ENCODE measurements at regions not wholly inside any gene's neighbourhood (a gene's known extent, or its start where the extent isn't known, plus 50 kb on each side); places are given as distances from the start of the nearest gene placed in this dataset.

DNA sequence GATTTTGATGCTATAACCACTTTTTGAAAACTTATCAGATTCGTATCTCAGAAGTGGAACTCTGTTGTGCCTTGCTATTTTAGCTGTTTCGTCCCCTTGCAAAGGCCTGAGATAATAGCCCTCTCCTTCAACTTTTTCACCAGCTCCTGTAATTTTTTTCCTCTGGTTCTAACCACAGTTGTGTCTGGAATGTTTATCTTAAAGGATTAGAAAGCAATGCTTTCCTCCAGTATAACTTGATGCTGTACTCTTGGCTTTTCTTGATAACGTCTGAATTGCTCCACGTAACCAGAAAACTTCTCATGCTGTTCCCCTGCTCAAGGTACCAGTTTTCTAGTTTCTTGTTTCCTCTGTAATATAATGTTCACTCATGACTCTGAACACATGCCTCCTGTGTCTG lies 209.4 kb downstream of the DTWD2 start:
- no peaks in the 10 kb centered on the region for H3K4me1 ChIP-seq (ENCODE audit: control insufficient read depth, insufficient read depth, low read length)
- no peak overlapping the region for H3K4me3 ChIP-seq (ENCODE audit: low read length)
- H3K36me3 ChIP-seq (ENCODE audit: control insufficient read depth, insufficient read depth, low read length): no peaks in the 10 kb centered on the region
- no peaks in the 10 kb centered on the region for H3K27me3 ChIP-seq (ENCODE audit: control insufficient read depth, insufficient read depth, low read length)
- 93% methylated on average over 2 of the region's 4 CpGs for WGBS (ENCODE audit: insufficient coverage)
- H3K27ac ChIP-seq (ENCODE audit: low read length): no peak overlapping the region
- H3K9me3 ChIP-seq (replicated peaks; ENCODE audit: control insufficient read depth, low read depth, low read length): no peaks in the 10 kb centered on the region
- no peak for DNase-seq

DNA sequence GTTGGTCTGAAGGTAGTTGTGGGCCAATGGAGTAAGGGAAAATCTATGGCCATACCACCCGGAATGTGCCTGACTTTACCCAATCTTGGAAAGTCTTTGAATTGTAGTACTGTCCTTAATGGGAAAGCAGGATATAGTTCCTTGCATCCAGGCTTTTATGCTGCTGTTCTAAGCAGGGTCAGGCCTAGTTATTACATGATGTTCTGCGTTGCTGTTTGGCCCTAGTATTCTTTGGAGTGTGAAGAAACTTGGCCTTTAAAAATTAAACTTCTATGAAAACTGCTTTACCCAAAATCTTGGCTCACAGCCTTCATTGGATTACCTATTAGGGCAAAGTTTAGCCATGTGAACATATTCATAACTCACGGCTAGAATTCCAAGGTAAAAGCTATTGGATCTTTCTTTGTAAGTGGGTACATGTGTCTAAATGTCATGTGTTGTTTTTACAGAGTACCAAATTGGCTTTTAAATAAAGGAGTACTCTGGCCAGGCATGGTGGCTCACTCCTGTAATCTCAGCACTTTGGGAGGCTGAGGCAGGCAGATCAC lies 211.1 kb downstream of the DTWD2 start:
- Histone ChIP-seq H3K4me1 (ENCODE audit: control insufficient read depth, insufficient read depth, low read length) (no peaks in the 10 kb centered on the region), H3K27ac (ENCODE audit: low read length) (no peak overlapping the region), H3K4me3 (ENCODE audit: low read length) (no peak overlapping the region), H3K27me3 (ENCODE audit: control insufficient read depth, insufficient read depth, low read length) (no peaks in the 10 kb centered on the region), H3K36me3 (ENCODE audit: control insufficient read depth, insufficient read depth, low read length) (no peaks in the 10 kb centered on the region), H3K9me3 (replicated peaks; ENCODE audit: control insufficient read depth, low read depth, low read length) (no peaks in the 10 kb centered on the region)
- DNase-seq: no peak
- WGBS (ENCODE audit: insufficient coverage): 96% methylated on average over 2 of the region's 3 CpGs

- no peaks in the 10 kb centered on the region for H3K9me3 ChIP-seq (replicated peaks; ENCODE audit: control insufficient read depth, low read depth, low read length)
- no CpG with 5 or more reads among the region's 1 CpG for WGBS (ENCODE audit: insufficient coverage)
- no peaks in the 10 kb centered on the region for H3K27me3 ChIP-seq (ENCODE audit: control insufficient read depth, insufficient read depth, low read length)
- peak; percentile 19 for DNase-seq
- H3K36me3 ChIP-seq (ENCODE audit: control insufficient read depth, insufficient read depth, low read length): no peaks in the 10 kb centered on the region
- no peaks in the 10 kb centered on the region for H3K4me1 ChIP-seq (ENCODE audit: control insufficient read depth, insufficient read depth, low read length)
- no peak overlapping the region for H3K27ac ChIP-seq (ENCODE audit: low read length)
- no peak overlapping the region for H3K4me3 ChIP-seq (ENCODE audit: low read length)
Observed at GRCh38 chr5:118776755-118777154, 211.6 kb downstream of the DTWD2 start.

DNA sequence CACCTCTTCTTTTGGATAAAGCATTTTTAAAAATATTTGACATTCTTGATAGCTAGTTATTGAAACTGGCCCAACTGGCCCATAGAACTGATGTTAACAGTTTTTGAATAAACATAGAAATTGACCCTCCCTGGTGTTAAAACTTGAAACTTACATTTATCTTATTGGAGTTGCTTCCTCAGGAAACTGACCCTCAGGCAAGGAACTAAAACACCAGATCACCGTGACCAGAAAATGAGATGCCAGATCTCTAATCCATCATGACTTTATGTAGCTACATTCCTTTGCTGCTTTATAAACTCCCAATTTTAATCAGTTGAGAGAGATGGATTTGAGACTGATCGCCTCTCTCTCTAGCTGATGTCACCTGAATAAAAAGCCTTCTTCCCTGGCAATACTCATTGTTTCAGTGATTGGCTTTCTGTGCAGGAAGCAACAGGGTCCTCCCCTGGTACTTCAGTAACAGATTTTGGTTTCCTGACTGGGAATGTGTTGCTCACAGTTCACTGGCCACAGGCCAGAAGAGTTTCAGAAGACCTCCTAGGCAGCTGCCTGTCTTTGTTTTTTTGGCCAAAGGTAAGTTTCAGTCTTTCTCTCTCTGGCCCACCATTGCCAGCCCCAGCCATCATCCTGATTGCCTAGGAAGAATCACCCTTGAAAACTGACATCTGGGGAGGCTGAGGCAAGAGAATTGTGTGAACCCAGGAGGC lies 212.4 kb downstream of the DTWD2 start:
- no peaks in the 10 kb centered on the region for H3K9me3 ChIP-seq (replicated peaks; ENCODE audit: control insufficient read depth, low read depth, low read length)
- no peaks in the 10 kb centered on the region for H3K36me3 ChIP-seq (ENCODE audit: control insufficient read depth, insufficient read depth, low read length)
- no peaks in the 10 kb centered on the region for H3K4me1 ChIP-seq (ENCODE audit: control insufficient read depth, insufficient read depth, low read length)
- no peak overlapping the region for H3K27ac ChIP-seq (ENCODE audit: low read length)
- no peaks in the 10 kb centered on the region for H3K27me3 ChIP-seq (ENCODE audit: control insufficient read depth, insufficient read depth, low read length)
- no peak overlapping the region for H3K4me3 ChIP-seq (ENCODE audit: low read length)
- DNase-seq: no peak
- no CpG with 5 or more reads among the region's 2 CpGs for WGBS (ENCODE audit: insufficient coverage)

GRCh38 chr5:118768607-118769175 lies 219.7 kb downstream of the DTWD2 start:
- H3K4me1 ChIP-seq (ENCODE audit: control insufficient read depth, insufficient read depth, low read length): no peaks in the 10 kb centered on the region
- H3K27ac ChIP-seq (ENCODE audit: low read length): no peak overlapping the region
- DNase-seq: no peak
- H3K36me3 ChIP-seq (ENCODE audit: control insufficient read depth, insufficient read depth, low read length): no peaks in the 10 kb centered on the region
- H3K4me3 ChIP-seq (ENCODE audit: low read length): no peak overlapping the region
- 100% methylated on average over 1 of the region's 1 CpG for WGBS (ENCODE audit: insufficient coverage)
- no peaks in the 10 kb centered on the region for H3K27me3 ChIP-seq (ENCODE audit: control insufficient read depth, insufficient read depth, low read length)
- no peaks in the 10 kb centered on the region for H3K9me3 ChIP-seq (replicated peaks; ENCODE audit: control insufficient read depth, low read depth, low read length)

DNA sequence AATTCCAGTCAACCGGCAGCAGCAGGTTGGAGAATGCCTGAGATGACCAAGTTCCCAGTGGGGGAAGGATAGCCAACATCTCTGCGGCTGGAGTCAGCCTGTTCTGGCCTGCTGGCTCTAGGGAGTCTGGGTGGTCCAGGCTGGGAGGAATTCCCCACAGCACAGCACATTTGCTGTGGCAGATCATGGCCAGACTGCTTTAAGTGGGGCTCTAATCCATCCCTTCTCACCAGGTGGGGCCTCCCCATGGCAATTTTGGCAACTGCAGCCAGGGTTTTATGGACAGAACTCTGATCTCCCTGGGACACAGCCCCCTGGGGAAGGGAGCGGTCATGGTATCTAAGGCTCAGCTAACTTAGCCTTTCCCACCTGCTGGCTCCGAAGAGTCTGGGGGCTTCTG lies 226.1 kb downstream of the DTWD2 start:
- no peaks in the 10 kb centered on the region for H3K27me3 ChIP-seq (ENCODE audit: control insufficient read depth, insufficient read depth, low read length)
- H3K9me3 ChIP-seq (replicated peaks; ENCODE audit: control insufficient read depth, low read depth, low read length): no peaks in the 10 kb centered on the region
- H3K4me3 ChIP-seq (ENCODE audit: low read length): no peak overlapping the region
- DNase-seq: no peak
- WGBS (ENCODE audit: insufficient coverage): 73% methylated on average over 2 of the region's 4 CpGs
- H3K4me1 ChIP-seq (ENCODE audit: control insufficient read depth, insufficient read depth, low read length): no peaks in the 10 kb centered on the region
- H3K27ac ChIP-seq (ENCODE audit: low read length): no peak overlapping the region
- H3K36me3 ChIP-seq (ENCODE audit: control insufficient read depth, insufficient read depth, low read length): no peaks in the 10 kb centered on the region

DNA sequence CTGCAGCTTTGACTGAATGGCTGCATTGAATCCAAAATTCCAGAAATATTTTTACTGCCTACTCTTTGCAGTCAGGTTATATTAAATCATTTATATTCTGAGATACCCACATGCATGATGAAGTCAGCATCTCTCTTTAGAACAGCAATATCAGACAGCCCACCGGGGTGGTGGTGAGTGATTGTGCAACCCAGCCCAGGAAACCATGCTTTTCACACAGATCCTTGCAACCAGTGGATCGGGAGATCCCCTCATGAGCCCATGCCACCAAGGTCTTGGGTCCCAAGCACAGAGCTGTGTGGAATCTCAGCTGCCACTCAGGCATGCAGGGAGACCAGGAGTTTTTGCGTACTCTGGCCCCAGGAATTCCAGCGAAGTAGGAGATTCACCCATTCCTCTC lies 226.5 kb downstream of the DTWD2 start:
- 86% methylated on average over 4 of the region's 4 CpGs for WGBS (ENCODE audit: insufficient coverage)
- no peaks in the 10 kb centered on the region for H3K4me1 ChIP-seq (ENCODE audit: control insufficient read depth, insufficient read depth, low read length)
- no peak overlapping the region for H3K4me3 ChIP-seq (ENCODE audit: low read length)
- H3K27ac ChIP-seq (ENCODE audit: low read length): no peak overlapping the region
- H3K27me3 ChIP-seq (ENCODE audit: control insufficient read depth, insufficient read depth, low read length): no peaks in the 10 kb centered on the region
- DNase-seq: no peak
- H3K36me3 ChIP-seq (ENCODE audit: control insufficient read depth, insufficient read depth, low read length): no peaks in the 10 kb centered on the region
- H3K9me3 ChIP-seq (replicated peaks; ENCODE audit: control insufficient read depth, low read depth, low read length): no peaks in the 10 kb centered on the region

GRCh38 chr5:118752969-118753368 lies 235.4 kb downstream of the DTWD2 start:
- H3K27ac ChIP-seq (ENCODE audit: low read length): no peak overlapping the region
- no peaks in the 10 kb centered on the region for H3K9me3 ChIP-seq (replicated peaks; ENCODE audit: control insufficient read depth, low read depth, low read length)
- H3K36me3 ChIP-seq (ENCODE audit: control insufficient read depth, insufficient read depth, low read length): no peaks in the 10 kb centered on the region
- no peak for DNase-seq
- H3K4me3 ChIP-seq (ENCODE audit: low read length): no peak overlapping the region
- H3K27me3 ChIP-seq (ENCODE audit: control insufficient read depth, insufficient read depth, low read length): no peaks in the 10 kb centered on the region
- no peaks in the 10 kb centered on the region for H3K4me1 ChIP-seq (ENCODE audit: control insufficient read depth, insufficient read depth, low read length)
- 70% methylated on average over 4 of the region's 5 CpGs for WGBS (ENCODE audit: insufficient coverage)

DNA sequence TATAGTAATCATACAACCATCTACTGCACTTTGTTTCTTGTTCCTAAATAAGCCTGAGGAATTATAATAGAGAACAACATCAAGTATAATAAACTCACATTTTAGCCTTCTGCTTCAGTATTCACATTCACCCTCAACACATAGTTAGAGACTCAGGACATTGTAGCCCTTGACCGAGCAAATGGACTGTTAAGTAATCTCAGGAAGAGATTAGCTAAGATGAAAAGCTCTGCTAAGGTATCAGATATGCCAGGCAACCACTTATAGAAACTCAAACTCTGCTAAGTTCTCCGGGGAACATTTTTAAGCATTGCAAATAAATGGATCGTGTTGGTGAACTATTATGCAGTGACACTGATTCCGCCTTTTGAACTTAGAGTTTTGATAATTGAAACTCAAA lies 252.0 kb downstream of the DTWD2 start:
- no peak overlapping the region for H3K4me3 ChIP-seq (ENCODE audit: low read length)
- no peak overlapping the region for H3K27ac ChIP-seq (ENCODE audit: low read length)
- DNase-seq: no peak
- H3K4me1 ChIP-seq (ENCODE audit: control insufficient read depth, insufficient read depth, low read length): no peaks in the 10 kb centered on the region
- H3K9me3 ChIP-seq (replicated peaks; ENCODE audit: control insufficient read depth, low read depth, low read length): no peaks in the 10 kb centered on the region
- no CpG with 5 or more reads among the region's 4 CpGs for WGBS (ENCODE audit: insufficient coverage)
- no peaks in the 10 kb centered on the region for H3K27me3 ChIP-seq (ENCODE audit: control insufficient read depth, insufficient read depth, low read length)
- no peaks in the 10 kb centered on the region for H3K36me3 ChIP-seq (ENCODE audit: control insufficient read depth, insufficient read depth, low read length)

- Histone ChIP-seq H3K27ac (ENCODE audit: low read length) (no peak overlapping the region), H3K4me1 (ENCODE audit: control insufficient read depth, insufficient read depth, low read length) (no peaks in the 10 kb centered on the region), H3K27me3 (ENCODE audit: control insufficient read depth, insufficient read depth, low read length) (no peaks in the 10 kb centered on the region), H3K9me3 (replicated peaks; ENCODE audit: control insufficient read depth, low read depth, low read length) (no peaks in the 10 kb centered on the region), H3K36me3 (ENCODE audit: control insufficient read depth, insufficient read depth, low read length) (no peaks in the 10 kb centered on the region), H3K4me3 (ENCODE audit: low read length) (no peak overlapping the region)
- DNase-seq: no peak
- WGBS (ENCODE audit: insufficient coverage): 90% methylated on average over 1 of the region's 3 CpGs
Observed at GRCh38 chr5:118733394-118733793, 255.0 kb downstream of the DTWD2 start.

All from muscle of leg (tissue), 3 donors.